ENCODE measurements at regions not wholly inside any gene's neighbourhood (a gene's known extent, or its start where the extent isn't known, plus 50 kb on each side); places are given as distances from the start of the nearest gene placed in this dataset.

- H4K8ac ChIP-seq (ENCODE audit: low read depth in 2 of 2, low read length in 2 of 2): no peak overlapping the region
- ChIA-PET CTCF (no interaction called here), POLR2A (ENCODE audit: unreplicated experiment) (no interaction called here)
- intact Hi-C loops (cut with micrococcal nuclease) (no loop called here), in situ Hi-C loops (cut with MboI; ENCODE audit: low sequenced_read_pairs) (no loop called here), dilution Hi-C loops (cut with HindIII; ENCODE audit: low sequenced_read_pairs, unreplicated experiment) (no loop called here)
- no peak overlapping the region for H4K91ac ChIP-seq (ENCODE audit: insufficient read depth, low read depth, low read length)
- no peaks in the 10 kb centered on the region for H3K27me3 ChIP-seq (ENCODE audit: control insufficient read depth, insufficient read depth, low read length)
- no peak overlapping the region for H2BK20ac ChIP-seq (ENCODE audit: low read depth, low read length)
- H3K27ac ChIP-seq (ENCODE audit: insufficient read depth, low read length): no peak overlapping the region
- DNase-seq (no peak), ATAC-seq (ENCODE audit: low read depth) (no peak)
- H3K18ac ChIP-seq (ENCODE audit: low read depth, low read length): no peak overlapping the region
- H3K9me1 ChIP-seq (ENCODE audit: insufficient read depth, low read length): no peaks in the 10 kb centered on the region
- no peaks in the 10 kb centered on the region for H3K4me1 ChIP-seq (ENCODE audit: control insufficient read depth, insufficient read depth, low read length)
- no peak overlapping the region for H2AK5ac ChIP-seq (ENCODE audit: low read depth, low read length)
- no peaks in the 10 kb centered on the region for H4K20me1 ChIP-seq (ENCODE audit: insufficient read depth, low read length)
- no peak overlapping the region for H2BK120ac ChIP-seq (ENCODE audit: low read depth, low read length)
- H3K4me2 ChIP-seq (ENCODE audit: low read depth, low read length): no peak overlapping the region
- H2BK15ac ChIP-seq (ENCODE audit: low read depth, low read length): no peak overlapping the region
- no peaks in the 10 kb centered on the region for H3K79me1 ChIP-seq (ENCODE audit: low read depth in 1 of 2, low read length in 2 of 2)
- no peak overlapping the region for H3K4ac ChIP-seq (ENCODE audit: low read depth, low read length)
- H3K9me3 ChIP-seq (ENCODE audit: control insufficient read depth, insufficient read depth, low read length): peaks cover 2% of the 10 kb centered on the region; the same call in 1 of the 2 replicates
- H3K56ac ChIP-seq (ENCODE audit: extremely low read depth, insufficient read depth, low read length): no peak overlapping the region
- H3K14ac ChIP-seq (replicated peaks; ENCODE audit: low read depth, low read length): no peak overlapping the region
- no peaks in the 10 kb centered on the region for H3K36me3 ChIP-seq (ENCODE audit: control insufficient read depth, insufficient read depth, low read length)
- H2AFZ ChIP-seq (replicated peaks; ENCODE audit: low read length, poor library complexity): no peak overlapping the region
- no peak overlapping the region for H3K9ac ChIP-seq (ENCODE audit: low read depth, low read length)
- no CpG with 5 or more reads among the region's 3 CpGs for WGBS, 2 experiments (ENCODE audit: extremely low coverage in 2 of 2, insufficient read length in 1 of 2)
- H3K23ac ChIP-seq (ENCODE audit: low read depth, low read length): no peak overlapping the region
- TF ChIP-seq ELK1 (IDR thresholded peaks at IDR 0.05; ENCODE audit: borderline replicate concordance, low read depth, low read length) (no peak), POLR2A (IDR thresholded peaks at IDR 0.05; ENCODE audit: low read depth, low read length) (no peak), SMC3 (IDR thresholded peaks at IDR 0.05; ENCODE audit: low read depth, low read length) (no peak), NFE2L2 (IDR thresholded peaks at IDR 0.05; ENCODE audit: low read depth, low read length) (no peak), MAFK (IDR thresholded peaks at IDR 0.05; ENCODE audit: low read depth, low read length) (no peak), RFX5 (IDR thresholded peaks at IDR 0.05; ENCODE audit: low read depth, low read length) (no peak), CTCF (conservative IDR thresholded peaks at IDR 0.05; ENCODE audit: low read depth, low read length) (no peak), RAD21 (IDR thresholded peaks at IDR 0.05; ENCODE audit: low read length) (no peak), MXI1 (IDR thresholded peaks at IDR 0.05; ENCODE audit: borderline replicate concordance, low read depth, low read length) (no peak), USF2 (IDR thresholded peaks at IDR 0.05; ENCODE audit: low read depth, low read length) (no peak), MAZ (IDR thresholded peaks at IDR 0.05; ENCODE audit: borderline replicate concordance, low read depth, low read length) (no peak), BHLHE40 (IDR thresholded peaks at IDR 0.05; ENCODE audit: low read depth, low read length) (no peak), CHD1 (IDR thresholded peaks at IDR 0.05; ENCODE audit: low read depth, low read length) (no peak), FOS (IDR thresholded peaks at IDR 0.05; ENCODE audit: low read depth, low read length) (no peak)
- no peak overlapping the region for H4K5ac ChIP-seq (ENCODE audit: low read depth, low read length)
- BruUV-seq (replicated peaks): no TSS peak
- H2AK9ac ChIP-seq (replicated peaks; ENCODE audit: low read depth, low read length, poor library complexity): no peak overlapping the region
- H2BK5ac ChIP-seq (ENCODE audit: low read depth, low read length, poor library complexity, severe bottlenecking): no peak overlapping the region
- no peak overlapping the region for H3K4me3 ChIP-seq (ENCODE audit: insufficient read depth, low read depth, low read length)
Observed at GRCh38 chr11:82076126-82076525, 657.5 kb downstream of the FAM181B start.
